ENCODE measurements at regions not wholly inside any gene's neighbourhood (a gene's known extent, or its start where the extent isn't known, plus 50 kb on each side); places are given as distances from the start of the nearest gene placed in this dataset.

DNA sequence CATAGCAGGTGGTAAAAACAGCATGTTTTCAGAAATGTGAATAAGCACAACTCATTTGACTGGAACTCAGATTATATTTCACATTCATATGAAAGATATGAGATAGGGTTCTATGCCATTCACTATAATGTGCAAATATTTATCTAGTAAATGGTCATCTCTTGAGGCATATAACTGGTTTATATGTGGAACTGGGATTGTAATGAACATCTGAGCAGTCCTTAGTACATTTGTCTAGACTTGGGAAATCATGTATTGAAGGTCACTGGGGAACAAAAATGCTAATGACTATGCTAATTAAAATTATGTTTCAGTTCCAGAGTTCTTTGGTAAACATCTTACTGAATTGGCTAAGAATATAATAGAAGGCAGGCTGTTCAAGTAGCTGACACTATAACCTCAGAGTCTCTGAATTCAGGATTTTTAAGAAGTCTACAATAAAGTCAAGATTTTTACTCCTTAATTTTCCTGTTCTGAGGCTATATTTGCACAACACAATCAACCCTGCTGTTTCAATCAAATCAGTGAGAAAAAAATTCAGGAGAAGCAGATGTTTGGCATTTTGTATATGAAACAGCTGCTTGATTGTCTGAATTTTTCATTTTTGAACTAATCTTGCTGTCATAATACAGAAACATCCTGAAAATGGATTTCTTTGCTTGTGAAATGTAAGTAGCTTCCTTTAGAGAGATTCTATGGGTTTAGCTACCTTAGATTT is 244.8 kb upstream of the RGS18 start:
- DNase-seq: no peak

- no peak for DNase-seq
Measured at GRCh38 chr1:191929383-191929782, 228.9 kb upstream of the RGS18 start.

DNA sequence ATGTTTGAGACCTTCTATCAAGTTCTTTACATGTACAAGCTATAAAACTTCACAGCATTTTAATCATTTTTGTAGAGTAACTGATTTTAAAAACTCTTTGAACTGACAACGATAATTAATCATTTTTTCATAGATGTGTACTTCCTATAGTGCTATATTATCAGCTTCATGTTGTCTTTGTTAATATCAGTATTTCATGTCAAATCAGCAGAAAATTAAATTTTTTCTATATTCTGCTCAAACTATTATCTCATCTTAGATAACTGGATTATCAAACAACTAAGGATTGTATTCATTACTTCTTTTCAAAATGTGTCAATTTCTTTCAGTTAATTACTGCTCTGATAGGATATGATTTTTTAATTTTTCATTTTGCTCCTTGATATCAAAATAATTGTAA is 214.6 kb upstream of the RGS18 start:
- no peak for DNase-seq

- DNase-seq: no peak
Measured at GRCh38 chr1:191953526-191953925, 204.7 kb upstream of the RGS18 start.

DNA sequence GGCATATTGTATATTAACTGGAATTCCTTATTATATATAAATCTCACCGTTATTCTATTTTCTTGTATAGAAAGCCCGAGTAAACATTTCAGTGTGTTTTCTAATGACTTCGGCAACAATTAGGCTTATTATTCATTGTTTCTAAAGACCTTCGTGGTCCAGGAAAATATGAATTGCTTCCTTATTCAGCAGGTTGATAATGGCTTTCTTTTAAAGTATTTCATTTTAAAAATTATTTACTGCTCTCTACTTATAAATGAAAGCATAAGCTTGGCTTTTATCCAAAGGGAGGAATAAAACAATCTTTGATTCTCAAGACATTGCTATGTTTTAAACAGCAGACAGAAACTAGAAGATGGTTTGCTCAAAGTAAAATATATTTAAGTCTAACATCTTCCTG is 198.4 kb upstream of the RGS18 start:
- no peak for DNase-seq

- DNase-seq: no peak
Measured at GRCh38 chr1:191963286-191963685, 195.0 kb upstream of the RGS18 start.

GRCh38 chr1:191963781-191964455 is 194.3 kb upstream of the RGS18 start:
- DNase-seq: no peak

GRCh38 chr1:191969290-191969689 is 189.0 kb upstream of the RGS18 start:
- DNase-seq: no peak

GRCh38 chr1:191970116-191970515 is 188.1 kb upstream of the RGS18 start:
- no peak for DNase-seq

DNA sequence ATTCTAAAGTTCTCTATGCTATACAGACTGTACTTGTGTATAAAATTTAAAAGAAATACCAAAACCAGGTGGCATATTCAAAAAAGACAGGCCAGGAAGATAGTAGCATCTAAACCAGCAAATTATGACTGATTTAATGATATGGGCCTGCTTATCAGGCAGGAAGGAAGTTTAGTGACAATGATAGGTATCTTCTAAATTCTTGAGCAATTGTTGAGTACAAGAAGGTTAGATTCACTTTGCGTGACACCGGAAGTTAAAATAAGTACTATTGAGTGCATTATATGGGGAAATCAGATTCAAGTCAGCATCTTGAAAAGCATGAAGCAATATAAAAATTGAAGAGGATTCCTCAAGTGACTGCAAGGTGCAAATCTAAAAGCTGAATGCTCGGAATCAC is 186.8 kb upstream of the RGS18 start:
- no peak for DNase-seq

DNA sequence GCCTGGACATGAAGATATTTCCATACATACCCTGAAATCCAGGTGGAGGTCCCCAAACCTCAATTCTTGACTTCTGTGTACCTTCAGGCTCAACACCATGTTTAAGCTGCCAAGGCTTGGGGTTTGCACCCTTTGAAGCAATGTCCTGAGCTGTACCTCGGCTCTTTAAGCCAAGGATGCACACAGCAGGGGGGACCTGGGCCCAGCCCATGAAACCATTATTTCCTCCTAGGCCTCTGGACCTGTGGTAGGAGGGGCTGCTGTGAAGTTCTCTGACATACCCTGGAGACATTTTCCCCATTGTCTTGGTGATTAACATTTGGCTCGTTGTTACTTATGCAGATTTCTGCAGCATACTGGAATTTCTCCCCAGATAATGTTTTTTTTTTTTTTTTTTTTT is 184.3 kb upstream of the RGS18 start:
- no peak for DNase-seq

DNA sequence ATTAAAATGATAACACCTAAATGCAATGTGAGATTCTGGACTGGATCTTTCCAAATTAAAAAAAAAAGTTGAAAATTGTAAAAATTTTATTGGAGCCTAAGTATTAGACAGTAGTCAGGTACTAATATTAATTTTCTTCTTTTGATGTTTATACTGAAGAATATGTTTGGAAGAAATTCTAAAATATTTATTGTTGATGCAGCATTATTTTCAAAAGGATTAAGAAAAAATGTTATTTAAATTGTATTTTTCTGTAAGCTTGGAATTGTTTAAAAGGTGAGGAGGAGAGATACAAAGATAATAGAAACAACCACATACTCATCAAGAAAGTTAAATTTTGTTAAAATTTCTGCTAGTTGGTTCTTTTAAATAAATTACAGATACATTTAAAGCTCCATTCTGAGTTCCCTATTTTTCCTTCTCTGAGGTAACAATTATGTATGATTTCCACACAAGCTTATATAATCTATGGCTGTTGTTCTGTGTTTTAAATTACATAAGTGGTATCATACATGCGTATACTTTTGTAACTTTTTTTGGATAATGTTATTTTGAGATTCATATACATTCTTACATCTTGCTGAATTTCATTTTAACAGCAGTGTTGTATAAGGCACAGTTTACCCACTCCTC is 180.3 kb upstream of the RGS18 start:
- DNase-seq: no peak

DNA sequence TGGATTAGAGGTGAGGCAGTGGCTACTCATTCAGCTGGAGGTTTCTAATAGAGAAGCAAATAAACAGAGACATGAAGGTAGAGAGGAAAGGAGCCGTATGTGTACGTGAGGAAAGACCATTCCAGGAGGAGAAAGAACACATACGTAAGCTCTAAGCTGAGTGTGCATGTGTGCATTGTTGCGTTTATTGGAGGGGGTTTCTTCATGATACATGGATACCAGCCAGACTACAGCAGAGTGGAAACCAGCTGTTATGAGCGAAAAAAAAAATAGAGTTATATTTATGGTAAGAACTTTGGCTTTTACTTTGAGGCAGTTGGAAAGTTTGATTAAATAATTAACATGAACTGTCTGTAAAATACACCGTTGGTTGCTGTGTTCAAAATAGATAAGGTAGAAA is 173.4 kb upstream of the RGS18 start:
- DNase-seq: no peak

- DNase-seq: no peak
Measured at GRCh38 chr1:191992118-191992517, 166.1 kb upstream of the RGS18 start.

- DNase-seq: no peak
Measured at GRCh38 chr1:191993549-191993948, 164.7 kb upstream of the RGS18 start.

DNA sequence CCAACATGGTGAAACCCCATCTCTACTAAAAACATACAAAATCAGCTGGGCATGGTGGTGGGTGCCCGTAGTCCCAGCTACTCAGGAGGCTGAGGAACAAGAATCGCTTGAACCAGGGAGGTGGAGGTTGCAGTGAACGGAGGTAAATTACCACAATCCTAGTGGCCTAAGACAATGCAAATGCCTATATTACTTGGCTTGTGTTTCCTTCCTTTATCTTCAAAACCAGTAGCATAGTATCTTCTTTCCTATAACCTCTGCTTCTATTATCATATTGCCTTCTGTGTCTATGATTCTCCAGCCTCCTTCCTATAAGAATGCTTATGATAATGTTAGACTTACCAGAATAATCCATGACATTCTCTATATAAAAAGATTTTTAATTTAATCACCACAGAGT is 156.2 kb upstream of the RGS18 start:
- no peak for DNase-seq

- no peak for DNase-seq
Measured at GRCh38 chr1:192003295-192004077, 154.8 kb upstream of the RGS18 start.

DNA sequence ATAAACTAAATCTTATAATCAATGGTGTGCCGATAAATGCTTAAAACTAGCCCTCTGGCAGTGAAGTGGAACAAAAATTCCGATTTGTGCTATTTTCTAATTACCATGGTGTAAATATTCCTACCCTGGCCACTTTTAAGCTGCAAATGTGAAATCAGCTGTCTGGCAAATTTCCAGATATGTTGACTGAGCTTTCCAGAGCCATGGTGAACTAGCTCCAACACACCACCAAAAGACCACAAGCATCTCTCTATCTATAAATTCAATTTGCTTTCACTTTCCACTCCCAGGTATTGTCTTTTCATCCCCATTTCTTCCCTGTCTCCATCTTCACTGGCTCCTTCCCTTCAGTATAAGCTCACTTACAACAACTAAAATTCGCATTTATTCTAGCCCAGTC is 152.3 kb upstream of the RGS18 start:
- DNase-seq: no peak

GRCh38 chr1:192008281-192008825 is 149.9 kb upstream of the RGS18 start:
- no peak for DNase-seq

DNA sequence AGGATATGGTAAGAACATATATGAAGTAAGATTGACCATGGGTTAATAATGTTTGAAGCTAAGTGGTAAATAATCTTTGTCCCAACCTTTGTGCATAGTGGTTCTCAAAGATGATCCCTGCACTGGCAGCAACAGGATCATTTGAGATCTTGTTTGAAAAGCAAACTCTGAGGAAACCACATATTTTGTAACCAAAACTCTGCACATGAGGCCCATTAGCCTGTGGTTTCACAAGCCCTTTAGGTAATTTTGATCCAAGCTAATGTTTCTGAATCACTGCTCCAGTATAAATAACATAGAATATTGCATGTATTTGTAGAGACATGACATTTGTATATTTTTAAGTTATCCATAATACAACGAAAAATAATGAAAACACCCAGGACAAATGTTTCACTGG is 147.9 kb upstream of the RGS18 start:
- DNase-seq: no peak

- DNase-seq: no peak
Measured at GRCh38 chr1:192011525-192011924, 146.7 kb upstream of the RGS18 start.

DNA sequence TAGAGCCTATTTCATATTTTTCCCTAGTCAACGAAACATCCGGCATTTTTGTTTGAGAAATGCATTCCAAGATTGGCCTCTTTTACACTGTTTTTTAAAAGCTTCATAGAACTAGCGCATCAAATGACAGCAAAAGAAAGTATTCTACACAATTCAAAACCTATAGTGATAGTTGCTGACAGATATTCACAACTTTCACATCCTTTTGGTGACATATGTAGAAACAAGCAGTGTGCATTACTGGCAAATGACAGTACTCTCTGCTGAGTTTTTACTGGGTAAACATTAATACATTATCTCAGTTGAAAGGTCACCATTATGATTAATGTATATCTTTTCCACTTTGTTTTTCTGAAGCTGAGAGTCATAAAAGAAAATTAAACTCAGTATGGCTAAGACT is 135.4 kb upstream of the RGS18 start:
- DNase-seq: no peak

- DNase-seq: no peak
Measured at GRCh38 chr1:192024881-192025280, 133.4 kb upstream of the RGS18 start.
